ENCODE measurements at regions not wholly inside any gene's neighbourhood (a gene's known extent, or its start where the extent isn't known, plus 50 kb on each side); places are given as distances from the start of the nearest gene placed in this dataset.
"Not testable (repeated sequence)": the region's sequence is repeated elsewhere in the genome, so short reads cannot be mapped to it uniquely, and the experiment has no call there.

DNA sequence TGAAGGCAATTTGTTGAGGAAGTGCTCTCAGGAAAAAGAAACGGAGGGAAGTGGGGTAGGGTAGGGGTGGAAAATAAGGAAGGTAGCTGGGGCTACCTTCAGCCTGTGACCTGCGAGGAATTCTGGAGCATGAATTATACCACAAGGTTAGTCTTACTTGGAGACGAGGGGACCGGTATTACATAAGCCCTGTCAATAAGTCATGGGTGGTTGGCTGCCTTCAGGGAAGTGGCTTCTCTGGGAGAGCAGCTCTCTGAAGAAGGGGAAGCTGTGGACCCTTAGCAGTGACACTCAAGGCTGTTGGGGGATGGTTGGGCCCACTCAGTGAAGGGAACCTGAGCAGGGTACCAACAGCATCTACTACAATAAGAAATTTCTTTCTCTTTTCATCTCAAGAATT lies 111.3 kb downstream of the TNFSF18 start:
- FAIRE-seq: no peak
- no peak for DNase-seq (ENCODE audit: extremely low spot score, insufficient read length, low read depth)

DNA sequence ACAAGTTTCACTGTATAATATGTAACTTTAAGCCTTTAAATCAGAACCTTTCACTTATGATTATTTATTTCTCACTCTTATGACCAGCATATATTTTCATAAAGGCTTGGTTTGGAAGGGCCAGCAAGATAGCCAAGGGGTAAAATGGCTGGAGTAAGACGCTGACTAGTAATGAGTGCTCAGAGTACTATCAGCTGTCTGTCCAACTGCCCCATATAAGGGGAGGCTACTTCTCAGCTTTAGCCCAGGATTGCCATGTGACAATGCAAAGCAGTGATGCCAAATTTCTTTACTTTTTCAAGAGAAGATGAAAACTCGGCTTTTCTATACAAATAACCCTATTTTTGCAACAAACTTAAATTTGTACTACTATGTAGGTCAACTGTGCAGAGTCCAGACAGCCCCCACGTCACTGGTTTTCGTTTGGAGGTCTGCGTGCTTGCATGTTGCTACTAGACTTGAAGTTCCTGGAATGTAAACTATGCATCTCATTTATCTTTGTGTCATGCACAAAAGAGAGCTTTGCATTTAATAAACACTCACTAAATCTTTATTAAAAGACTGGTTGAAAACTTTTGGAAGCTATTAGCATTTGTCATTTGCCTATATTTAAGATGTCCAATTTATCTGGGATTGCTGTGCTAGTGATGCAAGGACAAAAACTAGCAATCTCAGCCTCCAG lies 110.4 kb downstream of the TNFSF18 start:
- no peak for FAIRE-seq
- DNase-seq (ENCODE audit: extremely low spot score, insufficient read length, low read depth): no peak

DNA sequence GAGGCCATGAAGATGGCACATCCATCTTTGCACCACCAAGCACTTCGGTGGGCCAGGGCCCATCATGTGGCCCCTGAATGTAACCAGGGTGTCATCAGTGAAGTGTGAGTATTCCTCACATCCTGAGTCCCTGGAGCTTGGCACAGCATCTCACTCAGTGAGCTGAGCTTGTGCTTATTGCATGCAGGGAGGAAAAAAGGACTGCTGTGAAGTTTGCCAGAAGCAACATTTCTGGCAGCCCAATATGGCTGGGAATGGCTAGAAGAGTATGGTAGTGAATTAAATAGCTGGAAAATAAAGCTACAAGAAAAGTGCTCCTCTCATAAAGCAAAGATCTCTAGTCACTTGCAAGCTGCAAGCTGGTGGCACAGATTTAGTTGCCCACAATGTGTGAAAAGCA lies 109.3 kb downstream of the TNFSF18 start:
- FAIRE-seq (no peak), DNase-seq (ENCODE audit: extremely low spot score, insufficient read length, low read depth) (no peak)

DNA sequence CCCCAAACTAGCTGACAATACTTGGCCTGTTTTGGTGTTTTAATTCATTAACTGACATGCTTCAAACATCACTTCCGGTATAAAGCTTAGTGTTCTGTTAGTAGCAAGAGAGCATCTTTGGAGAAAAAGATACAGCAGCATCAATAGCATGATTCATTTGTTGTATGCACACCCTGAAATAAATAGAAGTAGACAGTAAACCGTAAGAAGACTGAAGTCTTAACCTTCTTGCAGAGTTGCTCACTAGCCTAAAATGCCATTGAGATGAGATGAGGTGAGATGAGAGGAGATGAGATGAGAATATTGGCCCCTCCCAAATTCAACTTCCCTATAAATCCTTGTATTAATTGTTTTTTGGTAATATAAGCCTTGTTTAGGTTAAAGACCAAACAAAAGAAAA lies 108.8 kb downstream of the TNFSF18 start:
- FAIRE-seq (no peak), DNase-seq (ENCODE audit: extremely low spot score, insufficient read length, low read depth) (no peak)

DNA sequence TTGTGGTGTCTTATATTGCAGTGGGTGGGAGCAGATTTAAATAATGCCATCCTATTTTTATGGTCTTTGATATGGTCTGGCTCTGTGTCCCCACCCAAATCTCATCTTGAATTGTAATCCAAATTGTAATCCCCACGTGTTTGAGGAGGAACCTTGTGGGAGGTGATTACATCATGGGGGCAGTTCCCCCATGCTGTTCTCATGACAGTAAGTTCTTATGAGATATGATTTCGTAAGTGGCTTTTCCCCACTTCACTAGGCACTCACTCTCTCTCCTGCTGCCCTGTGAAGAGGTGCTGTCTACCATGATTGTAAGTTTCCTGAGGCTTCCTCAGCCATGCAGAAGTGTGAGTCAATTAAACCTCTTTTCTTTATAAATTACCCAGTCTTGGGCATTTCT lies 107.6 kb downstream of the TNFSF18 start:
- not testable (repeated sequence) for FAIRE-seq; DNase-seq (ENCODE audit: extremely low spot score, insufficient read length, low read depth)

DNA sequence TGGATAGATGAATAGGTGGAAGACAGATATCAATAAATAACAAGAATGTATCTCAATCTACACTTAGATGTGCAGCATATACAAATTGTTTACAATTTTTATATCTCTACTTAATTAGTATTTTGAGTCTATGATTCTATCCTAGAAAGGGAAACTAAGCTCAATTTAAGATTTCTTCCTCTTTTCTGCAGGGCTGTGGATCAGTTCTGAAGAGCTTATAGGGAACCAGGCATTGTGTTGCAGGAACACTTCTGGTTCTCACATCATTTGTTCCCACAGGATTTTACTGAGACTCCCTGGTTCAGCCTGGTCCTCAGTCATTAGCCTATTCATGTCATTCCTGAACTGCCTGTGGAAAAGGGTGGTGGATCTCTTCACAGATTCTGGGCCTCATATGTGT lies 105.8 kb downstream of the TNFSF18 start:
- DNase-seq (ENCODE audit: extremely low spot score, insufficient read length, low read depth): no peak
- no peak for FAIRE-seq

DNA sequence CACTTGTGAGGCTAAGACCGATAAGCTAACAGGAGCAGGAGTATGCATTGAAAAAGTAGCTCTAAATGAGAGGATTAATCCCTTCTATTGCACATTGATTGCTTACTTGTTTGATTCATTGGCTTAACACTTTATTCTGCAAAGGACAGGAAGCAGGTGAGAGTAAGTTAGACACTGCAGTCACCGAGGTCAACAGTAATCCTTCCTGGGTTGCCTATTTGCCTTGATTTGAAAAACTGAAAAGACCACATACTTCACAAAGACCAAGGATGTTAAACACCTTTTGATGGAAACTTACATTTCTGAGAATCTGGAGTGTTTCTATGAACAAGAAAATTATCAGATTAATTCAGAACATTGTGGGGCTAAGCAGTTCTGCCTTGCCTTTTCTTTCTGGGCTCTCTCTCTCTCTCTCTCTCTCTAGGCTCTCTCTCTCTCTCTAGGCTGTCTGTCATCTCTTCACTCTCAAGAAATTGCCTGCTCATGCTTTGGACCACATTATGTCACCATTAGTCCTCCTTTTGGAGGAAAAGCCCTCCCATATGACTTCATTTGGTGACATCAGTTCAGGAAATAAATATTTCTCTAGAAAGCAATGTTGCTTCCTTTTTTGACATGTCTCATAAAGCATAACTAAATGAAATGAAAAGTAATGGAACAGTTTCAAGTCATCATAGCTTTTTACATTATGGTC lies 103.8 kb downstream of the TNFSF18 start:
- FAIRE-seq: no peak
- DNase-seq (ENCODE audit: extremely low spot score, insufficient read length, low read depth): no peak

DNA sequence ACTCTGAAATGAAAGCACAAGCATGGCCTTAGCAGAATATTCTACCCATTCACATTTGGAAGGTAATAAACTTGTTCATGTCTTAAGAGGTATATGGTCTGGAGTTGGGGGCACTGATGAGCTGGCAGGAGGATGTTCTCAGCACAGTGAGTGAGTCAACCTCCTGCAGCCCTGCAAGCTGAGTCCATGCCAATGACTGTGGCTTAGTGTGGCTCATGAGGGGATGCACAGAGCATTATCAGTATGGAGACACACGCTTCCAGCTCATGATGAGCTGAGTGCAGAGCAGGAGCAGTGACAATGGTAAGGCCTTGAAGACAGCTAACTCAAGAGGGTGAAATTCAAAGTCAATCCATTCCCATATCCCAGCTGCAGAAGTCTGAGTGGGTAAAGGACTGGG lies 102.3 kb downstream of the TNFSF18 start:
- no peak for FAIRE-seq
- DNase-seq (ENCODE audit: extremely low spot score, insufficient read length, low read depth): no peak

DNA sequence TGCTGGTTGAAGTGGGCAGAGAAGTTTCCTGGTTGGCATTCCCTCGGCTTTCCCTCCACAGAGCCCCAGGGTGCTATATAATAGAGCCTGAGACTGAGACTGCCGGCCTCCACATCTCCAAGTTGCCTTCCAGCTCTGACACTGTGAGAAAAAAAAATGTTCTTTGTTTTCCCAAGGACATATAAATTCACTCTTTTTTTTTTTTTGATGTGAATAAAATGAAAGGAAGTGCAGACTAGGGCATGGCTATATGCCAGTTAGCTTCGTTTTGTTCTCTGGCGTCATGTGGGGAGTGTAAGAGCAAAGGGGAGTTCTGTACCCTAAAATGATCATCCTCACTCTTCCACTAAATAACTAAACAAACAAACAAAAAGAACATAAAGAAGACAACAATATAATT lies 101.6 kb downstream of the TNFSF18 start:
- no peak for FAIRE-seq
- no peak for DNase-seq (ENCODE audit: extremely low spot score, insufficient read length, low read depth)

DNA sequence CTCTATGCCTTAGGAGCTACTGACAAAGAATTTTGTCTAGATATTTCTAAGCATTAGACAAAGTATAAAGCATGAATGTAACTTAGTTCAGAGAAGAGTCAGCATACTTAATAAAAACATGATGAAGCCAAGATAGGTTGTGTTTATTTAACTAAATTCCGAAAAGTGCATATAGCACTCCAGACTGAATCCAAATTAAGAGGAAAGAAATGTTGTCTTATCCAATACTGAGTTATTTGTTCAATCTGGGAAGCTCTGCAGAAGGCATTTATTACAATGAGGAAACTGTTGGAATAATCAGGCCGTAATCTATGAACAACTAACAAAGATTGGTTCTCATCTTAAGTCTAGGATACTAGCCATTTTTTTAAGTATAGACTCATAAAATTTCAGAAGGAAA lies 100.2 kb downstream of the TNFSF18 start:
- no peak for FAIRE-seq
- DNase-seq (ENCODE audit: extremely low spot score, insufficient read length, low read depth): no peak

DNA sequence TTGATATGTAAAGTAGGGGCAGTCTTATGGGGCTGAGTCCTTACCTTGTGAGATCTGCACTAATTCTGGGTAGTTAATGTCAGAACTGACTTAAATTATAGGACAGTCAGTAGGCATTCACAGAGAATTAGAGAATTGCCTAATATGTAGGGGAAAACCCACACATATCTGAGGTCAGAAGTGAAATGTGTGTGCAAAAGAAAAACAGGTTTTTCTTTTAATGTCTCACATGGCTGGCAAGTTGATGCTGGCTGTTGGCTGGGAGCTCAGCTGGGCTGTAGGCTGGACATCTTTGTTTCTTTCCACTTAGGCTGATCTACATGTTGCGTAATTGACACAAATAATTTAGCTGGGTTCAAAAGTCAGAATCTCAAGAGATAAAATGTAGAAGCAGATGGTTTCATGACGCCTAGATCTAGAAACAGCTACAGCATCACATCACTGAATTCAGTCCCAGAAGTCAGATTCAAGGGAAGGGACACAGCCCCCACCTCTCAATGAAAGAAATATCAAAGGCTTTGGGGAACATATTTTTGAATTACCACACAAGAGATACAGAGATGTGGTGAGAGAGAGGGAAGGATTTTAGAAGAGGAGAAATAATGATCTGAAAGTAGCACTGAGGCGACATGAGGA lies 98.9 kb downstream of the TNFSF18 start:
- DNase-seq (ENCODE audit: extremely low spot score, insufficient read length, low read depth) (no peak), FAIRE-seq (no peak)

DNA sequence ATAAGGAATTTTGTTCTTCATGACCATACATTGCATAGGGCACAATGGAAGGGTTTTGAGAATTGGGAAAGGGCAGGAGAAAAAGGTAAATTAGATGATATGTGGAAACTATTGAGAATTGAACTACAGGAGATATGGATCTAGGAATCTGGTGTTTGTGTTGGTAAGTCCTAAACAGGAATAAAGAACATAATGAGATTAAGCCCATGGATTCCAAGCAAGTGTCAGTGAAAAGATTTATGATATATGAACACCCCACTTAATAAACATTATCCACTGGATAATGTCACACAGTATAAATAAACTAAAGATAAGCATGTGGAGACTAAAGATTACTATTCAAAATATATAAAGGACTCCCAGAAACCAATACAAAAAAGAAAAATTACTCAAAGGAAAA lies 98.2 kb downstream of the TNFSF18 start:
- DNase-seq (ENCODE audit: extremely low spot score, insufficient read length, low read depth) (no peak), FAIRE-seq (no peak)

DNA sequence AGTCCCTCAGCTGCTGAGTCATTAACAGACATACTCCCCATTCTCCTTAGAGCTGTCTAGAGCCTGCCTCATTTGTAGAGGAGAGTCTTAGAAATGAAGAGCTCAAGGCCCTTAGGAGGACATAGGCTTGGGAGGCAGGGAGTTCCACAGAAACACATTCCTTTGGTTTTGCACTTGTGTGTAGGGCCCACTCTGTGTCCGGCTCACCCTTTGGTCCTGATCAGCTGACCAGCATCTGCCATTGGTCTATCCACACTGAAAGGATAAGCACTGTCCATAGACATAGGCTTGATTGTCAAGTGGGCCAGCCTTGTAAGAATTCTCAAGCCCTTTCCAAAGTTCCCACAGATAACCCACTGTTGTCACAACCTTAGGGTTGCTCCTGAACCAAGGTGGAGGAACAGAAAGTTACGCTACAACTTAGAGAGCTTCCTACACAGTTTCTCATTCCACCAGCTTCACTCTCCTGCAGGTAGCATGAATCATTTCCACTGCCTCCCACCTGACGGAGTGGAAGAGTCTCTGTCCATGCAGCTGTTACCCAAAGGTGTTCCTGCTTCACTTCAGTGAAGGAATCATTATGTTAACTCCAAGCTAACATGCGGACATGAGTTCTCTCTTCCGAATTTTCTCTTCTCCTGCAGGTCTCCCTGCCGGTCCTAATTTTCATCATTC lies 96.1 kb downstream of the TNFSF18 start:
- FAIRE-seq (no peak), DNase-seq (ENCODE audit: extremely low spot score, insufficient read length, low read depth) (no peak)

DNA sequence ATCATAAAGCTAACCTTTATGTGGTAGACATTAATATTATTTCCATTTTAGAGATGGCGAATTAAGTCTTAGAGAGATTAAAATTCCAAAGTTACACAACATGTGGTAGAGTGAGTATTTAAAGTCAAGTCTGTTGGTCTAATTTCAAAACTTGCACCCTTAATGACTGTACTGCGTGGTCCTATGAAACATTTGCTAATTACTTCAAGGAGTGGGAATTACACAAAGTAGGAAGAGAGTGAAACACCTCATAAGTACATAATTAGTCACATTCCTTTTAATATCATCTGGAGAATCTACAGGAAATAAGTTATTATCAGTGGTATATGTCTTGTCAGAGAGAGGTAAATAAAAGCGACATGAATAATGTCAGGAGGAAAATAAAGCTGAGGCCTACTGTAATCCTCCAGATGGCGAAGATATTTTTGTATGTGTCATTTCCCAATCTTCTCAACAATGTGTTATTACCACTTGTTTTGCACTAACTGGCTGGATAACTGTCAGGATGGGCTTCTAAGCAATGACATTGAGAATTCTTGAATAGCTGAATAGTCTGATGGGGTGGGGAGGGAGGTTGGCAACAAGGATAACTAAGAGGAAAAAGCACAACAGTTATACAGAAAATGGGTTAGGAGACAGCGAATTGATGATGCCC lies 95.5 kb downstream of the TNFSF18 start:
- FAIRE-seq (no peak), DNase-seq (ENCODE audit: extremely low spot score, insufficient read length, low read depth) (no peak)

DNA sequence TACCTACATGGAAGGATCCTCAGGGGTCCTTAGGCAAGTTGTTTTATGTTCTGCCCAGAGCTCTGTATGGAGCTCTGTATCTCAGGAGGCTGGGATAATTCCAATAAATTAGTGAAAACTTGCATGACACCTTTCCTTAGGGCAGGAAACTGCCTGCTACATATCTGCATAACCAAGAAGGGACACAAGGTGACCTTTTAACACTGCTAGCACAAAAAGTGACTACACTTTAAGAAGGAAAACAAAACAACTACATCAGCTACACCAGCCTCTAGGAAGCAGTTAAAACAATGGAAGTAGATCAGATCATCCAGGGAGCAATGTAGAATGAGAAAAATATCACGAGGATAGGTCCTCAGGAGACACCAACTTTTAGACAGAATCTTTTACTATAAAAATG lies 93.9 kb downstream of the TNFSF18 start:
- FAIRE-seq: no peak

DNA sequence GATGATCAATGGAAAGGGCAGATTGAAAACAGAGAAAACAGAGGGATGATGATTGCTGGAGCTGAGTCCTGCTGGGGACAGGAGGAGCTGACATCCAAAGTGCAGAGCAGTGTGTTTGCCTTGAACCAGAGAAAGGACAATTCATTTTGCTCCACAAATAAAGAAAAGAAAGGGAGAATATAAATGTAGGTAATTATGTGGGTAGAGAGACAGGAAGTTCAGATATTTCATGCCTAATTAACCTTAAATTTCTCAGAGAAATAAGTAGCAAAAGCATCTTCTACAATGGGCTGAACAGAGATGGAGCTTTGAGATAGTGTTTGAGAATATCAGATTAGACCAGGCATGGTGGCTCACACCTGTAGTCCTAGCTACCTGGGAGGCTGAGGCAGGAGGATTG lies 93.2 kb downstream of the TNFSF18 start:
- DNase-seq (ENCODE audit: extremely low spot score, insufficient read length, low read depth) (no peak), FAIRE-seq (no peak)

More for the DNA sequence above, 93.9 kb downstream of the TNFSF18 start:
- DNase-seq (ENCODE audit: extremely low spot score, insufficient read length, low read depth): no peak

DNA sequence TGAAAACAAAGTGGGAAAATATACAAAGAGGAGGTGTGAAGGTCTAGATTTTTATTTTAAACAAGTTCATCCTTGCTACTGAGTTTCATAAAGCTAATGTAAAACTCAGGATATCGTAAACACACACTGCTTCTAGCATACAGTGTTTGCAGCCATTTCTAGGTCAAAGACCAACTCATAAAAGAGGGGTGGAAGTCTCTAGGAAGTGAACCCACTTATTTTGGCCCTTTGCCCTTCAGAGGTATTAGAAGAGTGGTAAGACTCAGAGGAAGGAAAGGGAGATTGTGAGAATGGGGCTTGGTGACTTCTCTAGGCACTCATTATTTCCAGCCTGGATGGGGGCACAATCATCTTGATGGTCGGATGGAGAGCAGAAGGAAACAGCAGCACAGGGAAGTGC lies 91.2 kb downstream of the TNFSF18 start:
- DNase-seq (ENCODE audit: extremely low spot score, insufficient read length, low read depth) (no peak), FAIRE-seq (no peak)

DNA sequence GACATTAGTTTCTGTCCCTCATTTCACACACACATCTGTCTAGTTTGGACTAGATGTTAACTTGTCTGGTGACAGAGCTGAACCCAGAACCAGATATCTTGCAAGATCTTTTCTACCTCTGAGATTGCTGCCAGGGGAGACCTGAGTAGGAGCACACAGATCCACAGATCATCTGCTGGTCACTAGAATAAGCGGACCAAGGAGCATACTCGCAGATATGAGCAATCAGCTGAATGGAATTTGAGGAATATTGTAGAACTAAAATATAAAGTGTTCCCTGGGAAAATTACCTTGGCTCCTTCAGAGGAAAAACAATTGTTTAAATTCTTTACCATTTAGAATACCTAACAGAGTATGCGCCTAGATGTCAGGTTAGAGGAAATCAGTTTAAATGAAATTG lies 90.7 kb downstream of the TNFSF18 start:
- DNase-seq (ENCODE audit: extremely low spot score, insufficient read length, low read depth): no peak
- FAIRE-seq: no peak

DNA sequence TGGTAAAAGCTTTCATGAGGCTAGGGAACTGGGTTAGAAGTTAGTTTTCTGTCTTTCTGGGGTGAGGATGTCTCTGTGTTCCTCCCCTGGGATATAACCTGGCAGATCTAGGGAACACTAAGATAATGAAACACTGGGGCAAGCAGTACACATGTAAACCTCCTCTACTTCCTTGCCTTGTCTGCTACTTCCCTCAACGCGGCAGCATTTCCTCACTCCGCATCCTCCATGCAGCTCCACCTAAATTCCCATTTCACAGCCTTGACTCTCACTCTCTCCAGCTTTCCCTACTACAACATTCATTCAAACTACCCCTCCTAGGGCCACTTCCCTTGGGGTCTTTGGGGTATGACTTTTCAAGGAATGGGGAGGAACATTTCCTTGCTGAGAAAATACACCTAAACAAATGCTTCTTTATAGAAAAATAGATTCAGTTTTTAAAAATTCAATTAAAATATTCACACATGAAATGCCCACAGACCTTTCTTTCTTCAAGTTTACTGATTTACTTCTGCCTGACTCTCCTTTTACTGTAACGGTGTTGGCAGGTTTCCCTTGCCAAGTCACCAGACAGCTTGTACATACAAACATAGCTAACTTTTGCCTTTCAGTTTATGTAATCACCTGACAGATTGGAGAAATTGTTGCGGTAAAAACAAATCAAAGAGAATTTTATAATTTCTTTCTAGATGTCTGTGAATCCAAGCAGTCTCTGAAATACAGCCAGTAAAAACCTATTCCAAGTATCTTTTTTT lies 90.1 kb downstream of the TNFSF18 start:
- FAIRE-seq (no peak), DNase-seq (ENCODE audit: extremely low spot score, insufficient read length, low read depth) (no peak)

DNA sequence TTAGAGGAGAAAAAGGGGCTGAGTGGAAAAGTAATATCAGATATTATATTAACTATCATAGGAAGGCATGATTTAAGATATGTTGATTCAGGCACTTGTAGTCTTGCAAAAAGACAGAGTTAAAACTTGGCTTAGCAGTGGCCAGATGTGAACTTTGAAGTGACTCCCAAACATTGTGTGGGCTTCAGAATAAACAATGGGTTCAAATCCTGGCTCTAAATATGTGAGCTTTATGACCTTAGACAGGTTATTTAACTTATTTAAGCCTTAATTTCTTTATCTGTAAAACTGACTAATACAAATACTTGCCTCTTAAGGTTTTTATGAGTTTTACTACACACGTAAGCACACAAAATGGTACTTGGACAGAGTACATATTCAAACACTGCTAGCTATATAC lies 85.9 kb downstream of the TNFSF18 start:
- no peak for DNase-seq (ENCODE audit: extremely low spot score, insufficient read length, low read depth)
- FAIRE-seq: no peak
